Liver (tissue), 3 donors: ENCODE measurements at regions not wholly inside any gene's neighbourhood (a gene's known extent, or its start where the extent isn't known, plus 50 kb on each side); places are given as distances from the start of the nearest gene placed in this dataset.

Experiments
- ATF3 ChIP-seq: IDR thresholded peaks from 2 replicates; pipeline ENCODE4 v1.6.1; 2016; ENCODE audit warnings: antibody characterized with exemption
- CTCF ChIP-seq: fragments of 150-350 bp; IDR thresholded peaks from 2 replicates; pipeline ENCODE4 v1.5.1; 2017; ENCODE audit warnings: improper control_type of control experiment, low read depth, low read length; ENCODE audit not compliant: missing input control
- EGR1 ChIP-seq, 2 donors: IDR thresholded peaks; 2 replicates each; pipeline ENCODE4 v1.6.1; 2016 to 2018; ENCODE audit warnings: antibody characterized with exemption in 2 of 2, low read depth in 2 of 2
- GABPA ChIP-seq, 2 donors: IDR thresholded peaks in 1 of 2; conservative IDR thresholded peaks in 1 of 2; 2 replicates each; pipeline ENCODE4 v1.6.1; 2016; ENCODE audit warnings: antibody characterized with exemption in 2 of 2, mild to moderate bottlenecking in 1 of 2, moderate library complexity in 1 of 2
- HNF4G ChIP-seq: IDR thresholded peaks from 2 replicates; pipeline ENCODE4 v1.6.1; 2016; ENCODE audit warnings: antibody characterized with exemption
- JUND ChIP-seq, 2 donors: IDR thresholded peaks; 2 replicates each; pipeline ENCODE4 v1.6.1; 2016; ENCODE audit warnings: antibody characterized with exemption in 2 of 2
- MAX ChIP-seq: IDR thresholded peaks from 2 replicates; pipeline ENCODE4 v1.6.1; 2016; ENCODE audit warnings: antibody characterized with exemption
- RAD21 ChIP-seq, 2 donors: IDR thresholded peaks; 2 replicates each; pipeline ENCODE4 v1.6.1; 2016; ENCODE audit warnings: antibody characterized with exemption in 2 of 2, mild to moderate bottlenecking in 2 of 2
- REST ChIP-seq: IDR thresholded peaks from 2 replicates; pipeline ENCODE4 v1.6.1; 2016; ENCODE audit warnings: antibody characterized with exemption, mild to moderate bottlenecking
- SP1 ChIP-seq: IDR thresholded peaks from 2 replicates; pipeline ENCODE4 v1.6.1; 2018; ENCODE audit warnings: antibody characterized with exemption, mild to moderate bottlenecking
- TAF1 ChIP-seq: conservative IDR thresholded peaks from 2 replicates; pipeline ENCODE4 v1.6.1; 2016; ENCODE audit warnings: antibody characterized with exemption, mild to moderate bottlenecking
- YY1 ChIP-seq: IDR thresholded peaks from 2 replicates; pipeline ENCODE4 v1.6.1; 2016; ENCODE audit warnings: antibody characterized with exemption, mild to moderate bottlenecking
- ZBTB33 ChIP-seq: IDR thresholded peaks from 2 replicates; pipeline ENCODE4 v1.6.1; 2016; ENCODE audit warnings: antibody characterized with exemption
- donor health status: healthy.
- donor health status: healthy.

- TF ChIP-seq TAF1 (no peak), HNF4G (no peak), REST (no peak), CTCF (no peak), SP1 (no peak), GABPA (IDR thresholded peaks at IDR 0.05 in 1 of 2, conservative IDR thresholded peaks at IDR 0.05 in 1 of 2) (no peak), EGR1 (IDR thresholded peaks at IDR 0.05; ENCODE audit: low read depth in 2 of 2) (no peak), ATF3 (no peak), MAX (no peak), JUND (IDR thresholded peaks at IDR 0.05) (no peak), YY1 (no peak), ZBTB33 (no peak), RAD21 (IDR thresholded peaks at IDR 0.05) (no peak)
Measured at GRCh38 chr15:38102972-38103371, 149.7 kb upstream of the SPRED1 start.
